ENCODE measurements at regions not wholly inside any gene's neighbourhood (a gene's known extent, or its start where the extent isn't known, plus 50 kb on each side); places are given as distances from the start of the nearest gene placed in this dataset.

DNA sequence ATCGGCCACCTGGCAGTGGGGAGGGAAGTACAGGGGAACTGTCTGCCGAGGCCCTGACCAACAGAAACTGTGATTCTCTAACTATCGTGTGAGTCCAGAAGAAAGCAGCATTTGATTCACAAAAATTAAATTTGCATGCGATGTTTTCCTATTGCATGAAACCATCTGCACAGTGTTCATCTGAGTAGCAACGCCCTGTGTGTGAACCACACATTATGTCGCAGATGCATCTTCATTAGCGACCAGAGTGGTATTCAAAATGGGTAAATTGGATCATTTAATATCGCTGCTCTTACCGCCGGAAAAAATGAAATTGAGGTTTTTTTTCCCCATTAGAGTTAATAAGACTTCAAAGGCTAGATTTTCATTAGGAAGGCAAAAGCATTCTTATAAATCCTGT is 260.6 kb downstream of the ABCC12 start:
- no peak for DNase-seq
- Histone ChIP-seq H3K9me3 (no peaks in the 10 kb centered on the region), H3K27me3 (no peaks in the 10 kb centered on the region), H3K27ac (no peak overlapping the region), H3K4me3 (no peak overlapping the region), H3K36me3 (no peaks in the 10 kb centered on the region), H3K4me1 (no peaks in the 10 kb centered on the region)
- intact Hi-C loops (cut with DNase I; ENCODE audit: low total_unique reads): no loop called here
- TF ChIP-seq, protein P1, sequence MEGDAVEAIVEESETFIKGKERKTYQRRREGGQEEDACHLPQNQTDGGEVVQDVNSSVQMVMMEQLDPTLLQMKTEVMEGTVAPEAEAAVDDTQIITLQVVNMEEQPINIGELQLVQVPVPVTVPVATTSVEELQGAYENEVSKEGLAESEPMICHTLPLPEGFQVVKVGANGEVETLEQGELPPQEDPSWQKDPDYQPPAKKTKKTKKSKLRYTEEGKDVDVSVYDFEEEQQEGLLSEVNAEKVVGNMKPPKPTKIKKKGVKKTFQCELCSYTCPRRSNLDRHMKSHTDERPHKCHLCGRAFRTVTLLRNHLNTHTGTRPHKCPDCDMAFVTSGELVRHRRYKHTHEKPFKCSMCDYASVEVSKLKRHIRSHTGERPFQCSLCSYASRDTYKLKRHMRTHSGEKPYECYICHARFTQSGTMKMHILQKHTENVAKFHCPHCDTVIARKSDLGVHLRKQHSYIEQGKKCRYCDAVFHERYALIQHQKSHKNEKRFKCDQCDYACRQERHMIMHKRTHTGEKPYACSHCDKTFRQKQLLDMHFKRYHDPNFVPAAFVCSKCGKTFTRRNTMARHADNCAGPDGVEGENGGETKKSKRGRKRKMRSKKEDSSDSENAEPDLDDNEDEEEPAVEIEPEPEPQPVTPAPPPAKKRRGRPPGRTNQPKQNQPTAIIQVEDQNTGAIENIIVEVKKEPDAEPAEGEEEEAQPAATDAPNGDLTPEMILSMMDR (IDR thresholded peaks at IDR 0.05): no peak
- TF ChIP-seq POLR2A (IDR thresholded peaks at IDR 0.05): no peak

DNA sequence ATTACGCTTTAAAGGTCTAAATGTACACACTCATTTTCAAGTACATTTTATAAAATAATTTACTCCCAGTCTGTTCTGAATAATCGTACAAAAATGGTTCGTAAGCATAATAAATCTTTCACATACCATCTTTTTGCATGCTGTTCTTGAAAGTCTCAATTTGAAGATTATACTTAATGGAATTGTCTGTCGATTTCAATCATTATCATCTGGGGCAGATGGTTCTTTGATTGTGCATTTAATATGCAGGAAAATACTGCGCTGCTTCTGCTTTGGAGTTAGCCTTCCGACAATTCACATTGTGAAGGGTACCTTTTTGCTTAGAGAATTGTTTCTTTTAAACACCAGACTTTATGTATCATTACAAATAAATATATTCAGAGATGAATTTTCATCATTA is 262.8 kb downstream of the ABCC12 start:
- Histone ChIP-seq H3K9me3 (no peaks in the 10 kb centered on the region), H3K36me3 (no peaks in the 10 kb centered on the region), H3K27me3 (no peaks in the 10 kb centered on the region), H3K4me3 (no peak overlapping the region), H3K4me1 (no peaks in the 10 kb centered on the region), H3K27ac (no peak overlapping the region)
- intact Hi-C loops (cut with DNase I; ENCODE audit: low total_unique reads): no loop called here
- TF ChIP-seq POLR2A (IDR thresholded peaks at IDR 0.05): no peak
- TF ChIP-seq, protein P1 (IDR thresholded peaks at IDR 0.05): no peak
- no peak for DNase-seq

DNA sequence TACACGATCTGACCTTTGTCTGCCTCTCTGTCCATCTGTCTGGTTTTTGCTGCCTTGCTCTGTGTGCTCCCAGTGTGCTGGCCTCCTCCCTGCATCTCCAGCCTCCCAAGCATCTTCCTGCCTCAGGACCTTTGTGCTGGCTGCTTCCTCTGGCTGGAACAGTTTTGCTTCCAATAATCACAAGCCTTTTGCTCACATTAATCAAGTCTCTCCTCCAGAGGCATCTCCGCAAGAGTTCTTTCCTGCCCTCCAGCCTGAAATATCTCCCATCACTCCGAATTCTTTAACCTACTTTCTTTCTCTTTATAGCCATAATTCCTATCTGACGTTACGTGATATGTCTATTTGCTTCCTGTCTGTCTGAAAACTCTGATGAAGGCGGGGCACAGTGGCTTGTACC is 267.1 kb downstream of the ABCC12 start:
- no peak overlapping the region for H3K27ac ChIP-seq
- H3K4me1 ChIP-seq: no peaks in the 10 kb centered on the region
- intact Hi-C loops (cut with DNase I; ENCODE audit: low total_unique reads): no loop called here
- no peaks in the 10 kb centered on the region for H3K36me3 ChIP-seq
- no peak for DNase-seq
- no peak for TF ChIP-seq POLR2A (IDR thresholded peaks at IDR 0.05)
- TF ChIP-seq, protein P1 (IDR thresholded peaks at IDR 0.05): no peak
- H3K27me3 ChIP-seq: no peaks in the 10 kb centered on the region
- no peak overlapping the region for H3K4me3 ChIP-seq
- H3K9me3 ChIP-seq: no peaks in the 10 kb centered on the region

DNA sequence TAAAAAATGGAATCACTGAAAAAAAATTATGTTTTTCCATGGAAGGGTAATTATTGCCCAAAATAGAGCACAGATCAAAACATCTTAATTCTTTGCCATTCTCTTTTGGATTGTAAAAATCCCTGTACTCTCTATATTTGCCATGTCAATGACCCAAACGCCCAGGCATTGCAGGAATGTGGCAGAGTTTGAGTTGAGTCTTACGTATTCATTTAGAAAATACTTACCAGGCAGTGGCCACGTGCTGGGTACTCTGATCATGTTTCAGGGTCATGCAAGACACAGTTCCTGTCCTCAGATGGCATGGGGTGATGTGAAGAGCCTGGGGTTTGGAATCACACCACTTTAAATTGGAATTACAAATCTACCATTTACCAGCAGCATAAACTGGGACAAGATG is 267.7 kb downstream of the ABCC12 start:
- no peaks in the 10 kb centered on the region for H3K36me3 ChIP-seq
- no peaks in the 10 kb centered on the region for H3K4me1 ChIP-seq
- no peak overlapping the region for H3K27ac ChIP-seq
- TF ChIP-seq, protein P1 (IDR thresholded peaks at IDR 0.05): no peak
- TF ChIP-seq POLR2A (IDR thresholded peaks at IDR 0.05): no peak
- H3K27me3 ChIP-seq: no peaks in the 10 kb centered on the region
- no peak overlapping the region for H3K4me3 ChIP-seq
- H3K9me3 ChIP-seq: no peaks in the 10 kb centered on the region
- intact Hi-C loops (cut with DNase I; ENCODE audit: low total_unique reads): no loop called here
- DNase-seq: no peak

DNA sequence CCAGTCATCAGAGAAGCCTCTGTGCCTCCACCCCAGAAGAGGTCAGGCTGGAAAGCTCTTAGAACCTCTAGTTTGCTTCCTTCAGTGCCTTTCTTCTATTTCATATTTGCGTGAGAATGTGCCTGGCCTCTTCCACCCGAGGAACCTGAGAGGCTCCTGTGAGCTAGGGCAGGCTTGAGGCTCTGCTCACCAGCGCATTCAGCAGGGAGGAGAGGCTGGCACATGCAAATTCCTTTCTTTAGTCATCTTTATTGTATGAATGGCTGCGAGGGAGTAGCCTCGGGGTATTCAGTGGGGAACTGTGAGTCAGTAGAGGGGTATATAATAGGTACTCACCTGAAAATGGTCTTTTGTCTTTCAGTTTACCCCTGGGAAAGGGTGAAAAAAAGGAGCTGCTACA is 268.3 kb downstream of the ABCC12 start:
- no peak for DNase-seq
- TF ChIP-seq POLR2A (IDR thresholded peaks at IDR 0.05): no peak
- TF ChIP-seq, protein P1 (IDR thresholded peaks at IDR 0.05): no peak
- no peaks in the 10 kb centered on the region for H3K36me3 ChIP-seq
- H3K9me3 ChIP-seq: no peaks in the 10 kb centered on the region
- H3K27me3 ChIP-seq: no peaks in the 10 kb centered on the region
- intact Hi-C loops (cut with DNase I; ENCODE audit: low total_unique reads): no loop called here
- no peak overlapping the region for H3K4me3 ChIP-seq
- H3K4me1 ChIP-seq: no peaks in the 10 kb centered on the region
- H3K27ac ChIP-seq: no peak overlapping the region
